Keratinocyte (primary cell): ENCODE measurements at regions not wholly inside any gene's neighbourhood (a gene's known extent, or its start where the extent isn't known, plus 50 kb on each side); places are given as distances from the start of the nearest gene placed in this dataset.
"Not testable (repeated sequence)": the region's sequence is repeated elsewhere in the genome, so short reads cannot be mapped to it uniquely, and the experiment has no call there.

ENCODE experiments used
- CTCF ChIP-seq, 3 experiments: IDR thresholded peaks in 1 of 3; conservative IDR thresholded peaks in 1 of 3; optimal IDR thresholded peaks in 1 of 3; 2 replicates in 2 of 3; 3 replicates in 1 of 3; pipeline versions ENCODE3 to v1.5.1; 2011; ENCODE audit warnings: low read length in 3 of 3, mild to moderate bottlenecking in 3 of 3, moderate library complexity in 2 of 3, control low read depth in 1 of 3, inconsistent platforms in 1 of 3; ENCODE audit not compliant: insufficient read depth in 2 of 3; ENCODE audit errors: extremely low read depth in 1 of 3
- EZH2 ChIP-seq: IDR thresholded peaks from one replicate; pipeline ENCODE4 v1.6.1; 2012; ENCODE audit warnings: inconsistent platforms, mild to moderate bottlenecking, low read length, moderate library complexity

- not testable (repeated sequence) for TF ChIP-seq CTCF (optimal IDR thresholded peaks at IDR 0.05 in 1 of 3, IDR thresholded peaks at IDR 0.05 in 1 of 3, conservative IDR thresholded peaks at IDR 0.05 in 1 of 3; ENCODE audit: extremely low read depth in 1 of 3, insufficient read depth in 2 of 3, low read length in 3 of 3); EZH2
Observed at GRCh38 chr13:107916902-107917301, 298.4 kb downstream of the LIG4 start.
